MG63 (cell line): ENCODE measurements at regions not wholly inside any gene's neighbourhood (a gene's known extent, or its start where the extent isn't known, plus 50 kb on each side); places are given as distances from the start of the nearest gene placed in this dataset.
"Not testable (repeated sequence)": the region's sequence is repeated elsewhere in the genome, so short reads cannot be mapped to it uniquely, and the experiment has no call there.

Experiments
- DNase-seq: peaks from one replicate; pipeline ENCODE4 v3.0.0-alpha.2; 2020
- H3K27me3 ChIP-seq: fragments of 250-450 bp; sonication (Bioruptor Pico); 2 replicates; pipeline ENCODE4 v1.5.1; 2020; ENCODE audit warnings: mild to moderate bottlenecking, moderate library complexity
- H3K36me3 ChIP-seq: fragments of 250-450 bp; sonication (Bioruptor Pico); 2 replicates; pipeline ENCODE4 v1.5.1; 2020; ENCODE audit warnings: mild to moderate bottlenecking, moderate library complexity
- H3K4me3 ChIP-seq: fragments of 250-450 bp; sonication (Bioruptor Pico); 2 replicates; pipeline ENCODE4 v1.5.1; 2020; ENCODE audit warnings: mild to moderate bottlenecking, moderate library complexity
- H3K9me3 ChIP-seq: fragments of 250-450 bp; sonication (Bioruptor Pico); 2 replicates; pipeline ENCODE4 v1.5.1; 2020; ENCODE audit warnings: mild to moderate bottlenecking, moderate library complexity

- DNase-seq = peak; percentile 32
- no peaks in the 10 kb centered on the region for H3K36me3 ChIP-seq
- no peak overlapping the region for H3K4me3 ChIP-seq
- no peaks in the 10 kb centered on the region for H3K9me3 ChIP-seq
- H3K27me3 ChIP-seq = no peaks in the 10 kb centered on the region
Observed at GRCh38 chr12:25424211-25424731, 128.8 kb downstream of the LMNTD1 start.

GRCh38 chr12:25423355-25424050 lies 129.6 kb downstream of the LMNTD1 start:
- H3K27me3 ChIP-seq = no peaks in the 10 kb centered on the region
- DNase-seq = peak; percentile 59
- H3K36me3 ChIP-seq = no peaks in the 10 kb centered on the region
- H3K4me3 ChIP-seq = no peak overlapping the region
- no peaks in the 10 kb centered on the region for H3K9me3 ChIP-seq

GRCh38 chr12:25422241-25422640 lies 130.8 kb downstream of the LMNTD1 start:
- peak; percentile 16 for DNase-seq
- H3K36me3 ChIP-seq = no peaks in the 10 kb centered on the region
- no peaks in the 10 kb centered on the region for H3K9me3 ChIP-seq
- H3K27me3 ChIP-seq = no peaks in the 10 kb centered on the region
- H3K4me3 ChIP-seq = no peak overlapping the region

GRCh38 chr12:25421651-25422167 lies 131.4 kb downstream of the LMNTD1 start:
- no peak overlapping the region for H3K4me3 ChIP-seq
- no peaks in the 10 kb centered on the region for H3K27me3 ChIP-seq
- H3K9me3 ChIP-seq = no peaks in the 10 kb centered on the region
- DNase-seq = no peak
- H3K36me3 ChIP-seq = no peaks in the 10 kb centered on the region

- no peak for DNase-seq
- Histone ChIP-seq H3K9me3 (no peaks in the 10 kb centered on the region), H3K27me3 (no peaks in the 10 kb centered on the region), H3K4me3 (no peak overlapping the region), H3K36me3 (no peaks in the 10 kb centered on the region)
Observed at GRCh38 chr12:25420116-25420515, 133.0 kb downstream of the LMNTD1 start.

- Histone ChIP-seq H3K4me3 (no peak overlapping the region), H3K36me3 (no peaks in the 10 kb centered on the region), H3K27me3 (no peaks in the 10 kb centered on the region), H3K9me3 (no peaks in the 10 kb centered on the region)
- DNase-seq = no peak
Observed at GRCh38 chr12:25419595-25419994, 133.5 kb downstream of the LMNTD1 start.

GRCh38 chr12:25417071-25417470 lies 136.0 kb downstream of the LMNTD1 start:
- no peaks in the 10 kb centered on the region for H3K9me3 ChIP-seq
- no peaks in the 10 kb centered on the region for H3K36me3 ChIP-seq
- H3K4me3 ChIP-seq = no peak overlapping the region
- DNase-seq = no peak
- H3K27me3 ChIP-seq = no peaks in the 10 kb centered on the region

- no peaks in the 10 kb centered on the region for H3K27me3 ChIP-seq
- no peaks in the 10 kb centered on the region for H3K9me3 ChIP-seq
- no peaks in the 10 kb centered on the region for H3K36me3 ChIP-seq
- DNase-seq = no peak
- H3K4me3 ChIP-seq = no peak overlapping the region
Observed at GRCh38 chr12:25416516-25416915, 136.6 kb downstream of the LMNTD1 start.

- Histone ChIP-seq H3K9me3 (no peaks in the 10 kb centered on the region), H3K27me3 (no peaks in the 10 kb centered on the region), H3K4me3 (no peak overlapping the region), H3K36me3 (no peaks in the 10 kb centered on the region)
- no peak for DNase-seq
Observed at GRCh38 chr12:25415004-25415403, 138.1 kb downstream of the LMNTD1 start.

GRCh38 chr12:25412735-25413134 lies 140.3 kb downstream of the LMNTD1 start:
- no peak for DNase-seq
- Histone ChIP-seq H3K36me3 (no peaks in the 10 kb centered on the region), H3K27me3 (no peaks in the 10 kb centered on the region), H3K4me3 (no peak overlapping the region), H3K9me3 (peaks cover 2% of the 10 kb centered on the region; the same call in 1 of the 2 replicates)

GRCh38 chr12:25404955-25405354 lies 148.1 kb downstream of the LMNTD1 start:
- no peak for DNase-seq
- Histone ChIP-seq H3K36me3 (no peaks in the 10 kb centered on the region), H3K27me3 (no peaks in the 10 kb centered on the region), H3K4me3 (no peak overlapping the region), H3K9me3 (peaks cover 2% of the 10 kb centered on the region; the same call in 1 of the 2 replicates)

GRCh38 chr12:25401547-25402345 lies 151.0 kb upstream of the KRAS start:
- H3K36me3 ChIP-seq = no peaks in the 10 kb centered on the region
- H3K4me3 ChIP-seq = no peak overlapping the region
- peaks cover 2% of the 10 kb centered on the region; the same call in 1 of the 2 replicates for H3K9me3 ChIP-seq
- no peaks in the 10 kb centered on the region for H3K27me3 ChIP-seq
- DNase-seq = no peak

- Histone ChIP-seq H3K9me3 (peaks cover 2% of the 10 kb centered on the region; the same call in 1 of the 2 replicates), H3K36me3 (no peaks in the 10 kb centered on the region), H3K27me3 (no peaks in the 10 kb centered on the region), H3K4me3 (no peak overlapping the region)
- no peak for DNase-seq
Observed at GRCh38 chr12:25397001-25397400, 146.3 kb upstream of the KRAS start.

- Histone ChIP-seq H3K4me3 (no peak overlapping the region), H3K27me3 (no peaks in the 10 kb centered on the region), H3K36me3 (no peaks in the 10 kb centered on the region), H3K9me3 (peaks cover 4% of the 10 kb centered on the region; the same call in 1 of the 2 replicates)
- DNase-seq = no peak
Observed at GRCh38 chr12:25395227-25395626, 144.5 kb upstream of the KRAS start.

- not testable (repeated sequence) for DNase-seq, H3K4me3 ChIP-seq, H3K36me3 ChIP-seq, H3K9me3 ChIP-seq, H3K27me3 ChIP-seq
Observed at GRCh38 chr12:25394775-25395174, 144.0 kb upstream of the KRAS start.

- no peaks in the 10 kb centered on the region for H3K36me3 ChIP-seq
- DNase-seq = no peak
- no peak overlapping the region for H3K4me3 ChIP-seq
- no peaks in the 10 kb centered on the region for H3K27me3 ChIP-seq
- H3K9me3 ChIP-seq = 0 out of 2 replicates have a peak, but pooled peaks cover 2% of the 10 kb centered on the region
Observed at GRCh38 chr12:25394025-25394424, 143.3 kb upstream of the KRAS start.

GRCh38 chr12:25391346-25391745 lies 140.6 kb upstream of the KRAS start:
- DNase-seq, H3K4me3 ChIP-seq, H3K36me3 ChIP-seq, H3K9me3 ChIP-seq, H3K27me3 ChIP-seq: not testable (repeated sequence)
